Neuronal stem cell (in vitro differentiated cells): ENCODE measurements at regions not wholly inside any gene's neighbourhood (a gene's known extent, or its start where the extent isn't known, plus 50 kb on each side); places are given as distances from the start of the nearest gene placed in this dataset.

Experiments used
- DNase-seq: peaks from one replicate; pipeline ENCODE4 v3.0.0-alpha.2; 2013; ENCODE audit warnings: low spot score
- H2AFZ ChIP-seq: one replicate; pipeline ENCODE4 v1.6.1; 2013; ENCODE audit warnings: mild to moderate bottlenecking, low read length, inconsistent platforms
- H2AK5ac ChIP-seq: 2 replicates; pipeline ENCODE4 v1.6.1; 2013; ENCODE audit warnings: low read depth, mild to moderate bottlenecking, inconsistent platforms, low read length, moderate library complexity, mixed read lengths
- H2BK120ac ChIP-seq: 2 replicates; pipeline ENCODE4 v1.6.1; 2013; ENCODE audit warnings: low read depth, mild to moderate bottlenecking, inconsistent platforms, low read length, moderate library complexity, mixed read lengths
- H2BK12ac ChIP-seq: one replicate; pipeline ENCODE4 v1.6.1; 2013; ENCODE audit warnings: low read length, inconsistent platforms
- H2BK15ac ChIP-seq: 2 replicates; pipeline ENCODE4 v1.6.1; 2013; ENCODE audit warnings: mild to moderate bottlenecking, low read length, inconsistent platforms, mixed read lengths
- H2BK5ac ChIP-seq: one replicate; pipeline ENCODE4 v1.6.1; 2013; ENCODE audit warnings: inconsistent platforms, mild to moderate bottlenecking, low read length, moderate library complexity
- H3K14ac ChIP-seq: one replicate; pipeline ENCODE4 v1.6.1; 2013; ENCODE audit warnings: low read length, inconsistent platforms
- H3K18ac ChIP-seq: 2 replicates; pipeline ENCODE4 v1.6.1; 2013; ENCODE audit warnings: low read length, inconsistent platforms
- H3K23ac ChIP-seq: 2 replicates; pipeline ENCODE4 v1.6.1; 2013; ENCODE audit warnings: low read depth, mild to moderate bottlenecking, mixed read lengths, low read length, inconsistent platforms; ENCODE audit not compliant: poor library complexity
- H3K27ac ChIP-seq: replicated peaks from 3 replicates; pipeline ENCODE4 v1.5.1; 2013; ENCODE audit warnings: low read length, inconsistent platforms
- H3K27me3 ChIP-seq, 3 experiments: 2 replicates each; pipeline ENCODE4 v1.6.1; 2013; ENCODE audit warnings: low read length in 3 of 3, mild to moderate bottlenecking in 2 of 3, inconsistent platforms in 1 of 3, low read depth in 1 of 3, mixed read lengths in 1 of 3, moderate library complexity in 1 of 3; ENCODE audit not compliant: control insufficient read depth in 3 of 3, insufficient read depth in 3 of 3
- H3K36me3 ChIP-seq, 2 donors: replicated peaks in 1 of 2; 2 replicates each; pipeline ENCODE4 v1.6.1; 2013; ENCODE audit warnings: low read length in 2 of 2; ENCODE audit not compliant: control insufficient read depth in 2 of 2, insufficient read depth in 2 of 2
- H3K4ac ChIP-seq: 2 replicates; pipeline ENCODE4 v1.6.1; 2013; ENCODE audit warnings: inconsistent platforms, mild to moderate bottlenecking, low read length, moderate library complexity
- H3K4me1 ChIP-seq, 2 donors: 1 replicate in 1 of 2; 2 replicates in 1 of 2; pipeline ENCODE4 v1.6.1; 2013; ENCODE audit warnings: low read length in 2 of 2, low read depth in 1 of 2; ENCODE audit not compliant: control insufficient read depth in 2 of 2, insufficient read depth in 1 of 2
- H3K4me2 ChIP-seq: one replicate; pipeline ENCODE4 v1.6.1; 2013; ENCODE audit warnings: mild to moderate bottlenecking, low read length, inconsistent platforms; ENCODE audit not compliant: insufficient read depth, poor library complexity, severe bottlenecking
- H3K4me3 ChIP-seq, 2 donors: 2 replicates each; pipeline ENCODE4 v1.5.1; 2013; ENCODE audit warnings: low read length in 2 of 2, mild to moderate bottlenecking in 2 of 2, inconsistent platforms in 1 of 2, moderate library complexity in 1 of 2
- H3K79me1 ChIP-seq: one replicate; pipeline ENCODE4 v1.6.1; 2013; ENCODE audit warnings: low read depth, mild to moderate bottlenecking, inconsistent platforms, low read length, moderate library complexity
- H3K9ac ChIP-seq: one replicate; pipeline ENCODE4 v1.6.1; 2013; ENCODE audit warnings: mild to moderate bottlenecking, low read depth, low read length, inconsistent platforms; ENCODE audit not compliant: poor library complexity
- H3K9me3 ChIP-seq, 2 donors: replicated peaks in 1 of 2; 2 replicates each; pipeline versions ENCODE3 to v1.6.1; 2013; ENCODE audit warnings: low read length in 2 of 2, mild to moderate bottlenecking in 2 of 2, inconsistent platforms in 1 of 2, low read depth in 1 of 2, mixed read lengths in 1 of 2, moderate library complexity in 1 of 2; ENCODE audit not compliant: control insufficient read depth in 2 of 2, insufficient read depth in 1 of 2
- H4K8ac ChIP-seq: one replicate; pipeline ENCODE4 v1.6.1; 2013; ENCODE audit warnings: low read depth, mild to moderate bottlenecking, inconsistent platforms, low read length, moderate library complexity
- H4K91ac ChIP-seq: one replicate; pipeline ENCODE4 v1.6.1; 2013; ENCODE audit warnings: low read length, low read depth, mild to moderate bottlenecking, inconsistent platforms; ENCODE audit not compliant: poor library complexity
- WGBS, 2 donors: extraction: QIAGEN DNeasy Blood & Tissue Kit; methylation state at CpG; one replicate each; pipeline ENCODE4 v1.1.7; 2013; ENCODE audit warnings: missing lambda C conversion rate in 2 of 2, mixed read lengths in 1 of 2; ENCODE audit not compliant: insufficient read length in 2 of 2, insufficient replicate concordance in 1 of 2; ENCODE audit errors: extremely low coverage in 2 of 2; 5-methylcytosine and 5-hydroxymethylcytosine counted together

DNA sequence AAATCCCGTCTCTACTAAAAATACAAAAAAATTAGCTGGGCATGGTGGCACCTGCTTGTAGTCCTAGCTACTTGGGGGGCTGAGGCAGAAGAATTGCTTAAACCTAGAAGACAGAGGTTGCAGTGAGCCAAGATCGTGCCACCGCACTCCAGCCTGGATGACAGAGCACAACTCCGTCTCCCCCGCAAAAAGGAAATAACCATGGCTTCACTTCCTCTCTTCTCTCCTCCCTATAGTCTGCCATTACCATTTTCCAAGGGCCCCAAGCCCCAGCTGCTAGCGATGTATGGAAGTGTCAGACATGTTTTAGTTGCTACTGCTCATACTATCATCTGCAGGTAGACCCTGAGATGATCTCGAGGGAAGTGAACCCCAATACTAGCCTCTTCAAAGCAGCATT, 177.3 kb upstream of the FAM9B start:
- WGBS, 2 donors, result no CpG with 5 or more reads among the region's 7 CpGs
- no peak for DNase-seq
- Histone ChIP-seq H3K14ac (no peak overlapping the region), H3K9ac (no peak overlapping the region), H3K4me1 (no peaks in the 10 kb centered on the region), H3K9me3 (no peaks in the 10 kb centered on the region), H3K27me3 (peaks cover 0 to 9% (median 0%) of the 10 kb centered on the region in 3 experiments), H3K23ac (no peak overlapping the region), H3K79me1 (no peaks in the 10 kb centered on the region), H3K4me3 (no peak overlapping the region), H2BK5ac (no peak overlapping the region), H3K18ac (no peak overlapping the region), H3K4ac (no peak overlapping the region), H3K27ac (no peak overlapping the region), H3K4me2 (no peak overlapping the region), H2AFZ (no peak overlapping the region), H2BK12ac (no peak overlapping the region), H2BK15ac (no peak overlapping the region), H2BK120ac (no peak overlapping the region), H3K36me3 (no peaks in the 10 kb centered on the region), H4K8ac (no peak overlapping the region), H2AK5ac (no peak overlapping the region), H4K91ac (no peak overlapping the region)

DNA sequence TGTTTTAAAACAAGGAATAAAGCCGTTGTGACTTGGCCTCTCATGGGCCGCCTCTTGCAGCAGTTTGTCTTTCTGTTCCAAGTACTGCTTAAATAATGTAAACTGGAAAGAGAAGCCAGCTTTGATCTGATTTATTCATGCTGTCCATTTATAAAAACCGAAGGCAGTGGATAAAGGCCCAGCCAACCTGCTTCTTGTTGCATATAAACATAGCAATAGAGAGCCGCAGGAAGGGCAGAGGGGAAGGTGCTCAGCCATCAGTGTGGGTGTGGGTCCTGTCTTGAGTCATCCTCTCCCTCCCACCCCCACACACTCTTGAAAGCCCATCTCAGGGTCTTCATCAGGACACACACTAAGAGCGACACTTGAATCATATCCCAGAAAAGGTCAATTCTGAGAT, 187.9 kb upstream of the FAM9B start:
- Histone ChIP-seq H2BK15ac (no peak overlapping the region), H3K4me3 (no peak overlapping the region), H2AK5ac (no peak overlapping the region), H3K27ac (no peak overlapping the region), H3K4ac (no peak overlapping the region), H3K4me2 (no peak overlapping the region), H3K36me3 (no peaks in the 10 kb centered on the region), H3K9ac (no peak overlapping the region), H2AFZ (no peak overlapping the region), H3K18ac (no peak overlapping the region), H2BK120ac (no peak overlapping the region), H3K23ac (no peak overlapping the region), H2BK5ac (no peak overlapping the region), H3K79me1 (no peaks in the 10 kb centered on the region), H3K4me1 (no peaks in the 10 kb centered on the region), H2BK12ac (no peak overlapping the region), H3K9me3 (peaks cover 0 to 2% of the 10 kb centered on the region in 2 donors), H3K27me3 (no peaks in the 10 kb centered on the region), H4K8ac (no peak overlapping the region), H3K14ac (no peak overlapping the region), H4K91ac (no peak overlapping the region)
- DNase-seq, result no peak
- WGBS, 2 donors, result no CpG with 5 or more reads among the region's 5 CpGs

DNA sequence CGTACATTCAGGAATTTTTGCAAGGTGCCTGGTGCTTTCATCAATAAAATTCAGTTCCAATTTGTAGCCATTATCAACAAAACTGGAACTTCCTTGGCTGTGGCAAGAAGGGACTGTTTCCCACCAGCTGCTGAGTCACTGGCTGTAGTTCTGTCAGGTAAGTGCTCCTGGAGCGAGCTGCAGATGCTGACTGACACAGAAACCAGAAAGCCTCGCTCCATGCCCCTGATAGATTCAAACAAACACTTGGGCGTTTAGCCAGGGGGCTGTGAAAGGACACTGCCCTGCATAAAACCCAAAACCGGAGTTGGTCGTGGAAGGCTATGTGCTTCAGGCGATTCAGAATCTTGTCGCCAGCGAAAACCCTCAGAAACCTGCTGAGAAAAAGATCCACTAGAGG, 188.4 kb upstream of the FAM9B start:
- no peaks in the 10 kb centered on the region for H3K79me1 ChIP-seq
- H2BK5ac ChIP-seq, result no peak overlapping the region
- H2AFZ ChIP-seq, result no peak overlapping the region
- no peak overlapping the region for H4K91ac ChIP-seq
- H3K9ac ChIP-seq, result no peak overlapping the region
- H2BK120ac ChIP-seq, result no peak overlapping the region
- WGBS, 2 donors, result no CpG with 5 or more reads among the region's 9 CpGs
- no peak for DNase-seq
- no peak overlapping the region for H3K4ac ChIP-seq
- H3K27me3 ChIP-seq, result no peaks in the 10 kb centered on the region
- H2BK12ac ChIP-seq, result no peak overlapping the region
- H4K8ac ChIP-seq, result no peak overlapping the region
- H2AK5ac ChIP-seq, result no peak overlapping the region
- no peak overlapping the region for H2BK15ac ChIP-seq
- H3K27ac ChIP-seq, result no peak overlapping the region
- H3K14ac ChIP-seq, result no peak overlapping the region
- no peak overlapping the region for H3K18ac ChIP-seq
- no peaks in the 10 kb centered on the region for H3K36me3 ChIP-seq
- no peaks in the 10 kb centered on the region for H3K4me1 ChIP-seq
- H3K4me3 ChIP-seq, result no peak overlapping the region
- H3K9me3 ChIP-seq, result peaks cover 0 to 2% of the 10 kb centered on the region in 2 donors
- H3K4me2 ChIP-seq, result no peak overlapping the region
- no peak overlapping the region for H3K23ac ChIP-seq

DNA sequence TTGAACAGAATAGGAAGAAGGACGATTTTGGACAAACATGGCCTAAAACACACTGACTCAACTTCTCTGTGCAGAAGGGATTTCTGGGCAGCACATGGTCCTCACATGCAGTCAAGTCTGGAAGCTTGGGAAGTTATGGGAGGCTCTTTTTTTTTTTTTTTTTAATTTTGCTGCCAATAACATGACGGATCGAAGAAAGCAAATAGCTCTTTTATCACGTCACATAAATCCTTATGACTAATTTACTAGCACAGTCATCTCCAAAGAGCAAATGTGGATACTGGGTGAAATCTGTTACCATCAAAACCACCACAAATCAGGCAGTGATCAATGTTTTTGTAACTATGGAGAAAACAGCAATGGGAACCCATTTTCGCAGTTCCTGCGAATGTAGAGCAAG, 193.3 kb upstream of the FAM9B start:
- Histone ChIP-seq H2AK5ac (no peak overlapping the region), H2BK15ac (no peak overlapping the region), H3K14ac (no peak overlapping the region), H3K27ac (no peak overlapping the region), H3K9me3 (peaks cover 0 to 2% of the 10 kb centered on the region in 2 donors), H3K4me1 (no peaks in the 10 kb centered on the region), H2BK12ac (no peak overlapping the region), H3K79me1 (no peaks in the 10 kb centered on the region), H3K9ac (no peak overlapping the region), H4K8ac (no peak overlapping the region), H4K91ac (no peak overlapping the region), H3K23ac (no peak overlapping the region), H3K4ac (no peak overlapping the region), H3K4me3 (no peak overlapping the region), H2AFZ (no peak overlapping the region), H3K18ac (no peak overlapping the region), H2BK5ac (no peak overlapping the region), H2BK120ac (no peak overlapping the region), H3K27me3 (no peaks in the 10 kb centered on the region), H3K4me2 (no peak overlapping the region), H3K36me3 (no peaks in the 10 kb centered on the region)
- no CpG with 5 or more reads among the region's 6 CpGs for WGBS, 2 donors
- no peak for DNase-seq
